HPDE6-E6E7 (cell line): ENCODE measurements at regions not wholly inside any gene's neighbourhood (a gene's known extent, or its start where the extent isn't known, plus 50 kb on each side); places are given as distances from the start of the nearest gene placed in this dataset.
"Not testable (repeated sequence)": the region's sequence is repeated elsewhere in the genome, so short reads cannot be mapped to it uniquely, and the experiment has no call there.

Experiments used
- DNase-seq: peaks from one replicate; pipeline ENCODE4 v3.0.0; 2011; ENCODE audit warnings: missing footprints; ENCODE audit errors: extremely low spot score

GRCh38 chr2:185265747-185266146 lies 472.9 kb upstream of the FSIP2 start:
- no peak for DNase-seq

- no peak for DNase-seq
Measured at GRCh38 chr2:185268651-185269050, 470.0 kb upstream of the FSIP2 start.

- no peak for DNase-seq
Measured at GRCh38 chr2:185274718-185275484, 463.7 kb upstream of the FSIP2 start.

- not testable (repeated sequence) for DNase-seq
Measured at GRCh38 chr2:185275979-185276378, 462.6 kb upstream of the FSIP2 start.

- no peak for DNase-seq
Measured at GRCh38 chr2:185278761-185279160, 459.8 kb upstream of the FSIP2 start.

- no peak for DNase-seq
Measured at GRCh38 chr2:185279999-185280398, 458.6 kb upstream of the FSIP2 start.

GRCh38 chr2:185284696-185285095 lies 453.9 kb upstream of the FSIP2 start:
- DNase-seq: no peak

GRCh38 chr2:185290012-185290411 lies 448.6 kb upstream of the FSIP2 start:
- DNase-seq: not testable (repeated sequence)

GRCh38 chr2:185291035-185291647 lies 447.5 kb upstream of the FSIP2 start:
- DNase-seq: no peak

GRCh38 chr2:185299867-185300266 lies 438.7 kb upstream of the FSIP2 start:
- no peak for DNase-seq

GRCh38 chr2:185306119-185306518 lies 432.5 kb upstream of the FSIP2 start:
- DNase-seq: no peak

- DNase-seq: no peak
Measured at GRCh38 chr2:185316383-185316782, 422.2 kb upstream of the FSIP2 start.

GRCh38 chr2:185318271-185318724 lies 420.3 kb upstream of the FSIP2 start:
- DNase-seq: no peak

- DNase-seq: no peak
Measured at GRCh38 chr2:185335879-185336278, 402.7 kb upstream of the FSIP2 start.

- no peak for DNase-seq
Measured at GRCh38 chr2:185337033-185337432, 401.6 kb upstream of the FSIP2 start.

GRCh38 chr2:185338104-185338503 lies 400.5 kb upstream of the FSIP2 start:
- no peak for DNase-seq

GRCh38 chr2:185347445-185347844 lies 391.2 kb upstream of the FSIP2 start:
- no peak for DNase-seq

GRCh38 chr2:185360776-185361175 lies 377.8 kb upstream of the FSIP2 start:
- DNase-seq: no peak

GRCh38 chr2:185372188-185372587 lies 366.4 kb upstream of the FSIP2 start:
- DNase-seq: no peak

GRCh38 chr2:185373229-185373628 lies 365.4 kb upstream of the FSIP2 start:
- DNase-seq: no peak

- DNase-seq: no peak
Measured at GRCh38 chr2:185374878-185375277, 363.7 kb upstream of the FSIP2 start.

- no peak for DNase-seq
Measured at GRCh38 chr2:185375731-185376130, 362.9 kb upstream of the FSIP2 start.

- DNase-seq: no peak
Measured at GRCh38 chr2:185381631-185382030, 357.0 kb upstream of the FSIP2 start.
